Esophagus muscularis mucosa (tissue), 4 donors: ENCODE measurements at regions not wholly inside any gene's neighbourhood (a gene's known extent, or its start where the extent isn't known, plus 50 kb on each side); places are given as distances from the start of the nearest gene placed in this dataset.

Experiments used
- DNase-seq: peaks from one replicate; pipeline ENCODE4 v3.0.0-alpha.2; 2017; ENCODE audit errors: extremely low spot score
- H3K27ac ChIP-seq, 4 donors: fragments of 200-600 bp; sonication (generic); replicated peaks in 1 of 4; 1 replicate in 3 of 4; 2 replicates in 1 of 4; pipeline ENCODE4 v1.5.1; 2016 to 2019; ENCODE audit warnings: mild to moderate bottlenecking in 1 of 4
- H3K27me3 ChIP-seq, 4 donors: fragments of 200-600 bp; sonication (generic); one replicate each; pipeline versions ENCODE4 v1.5.1 to v1.6.0; 2016 to 2019
- H3K36me3 ChIP-seq, 4 donors: fragments of 200-600 bp; sonication (generic); one replicate each; pipeline ENCODE4 v1.5.1; 2016 to 2019
- H3K4me1 ChIP-seq, 4 donors: fragments of 200-600 bp; sonication (generic); one replicate each; pipeline ENCODE4 v1.5.1; 2016 to 2019
- H3K4me3 ChIP-seq, 4 donors: fragments of 200-600 bp; sonication (generic); 1 replicate in 2 of 4; 2 replicates in 2 of 4; pipeline ENCODE4 v1.5.1; 2016 to 2019; ENCODE audit warnings: mild to moderate bottlenecking in 4 of 4, moderate library complexity in 1 of 4
- H3K9me3 ChIP-seq, 4 donors: fragments of 200-600 bp; sonication (generic); 1 replicate in 3 of 4; 2 replicates in 1 of 4; pipeline ENCODE4 v1.5.1; 2016 to 2019
- EP300 ChIP-seq: sonication (generic); formaldehyde crosslinking; IDR thresholded peaks from one replicate; pipeline ENCODE4 v1.6.1; 2017; ENCODE audit warnings: antibody characterized with exemption
- POLR2A ChIP-seq: fragments of 450-650 bp; IDR thresholded peaks from one replicate; pipeline ENCODE4 v1.6.1; 2017; ENCODE audit warnings: antibody characterized with exemption, moderate library complexity, mild to moderate bottlenecking, low read depth
- POLR2AphosphoS5 ChIP-seq, 2 donors: sonication (generic); formaldehyde crosslinking; IDR thresholded peaks; one replicate each; pipeline ENCODE4 v1.6.1; 2017; ENCODE audit warnings: antibody characterized with exemption in 2 of 2
- WGBS: methylation state at CpG from one replicate; pipeline ENCODE4 v1.1.5; 2018; 5-methylcytosine and 5-hydroxymethylcytosine counted together
- intact Hi-C: fragments of 100-400 bp; cut with DNase I; formaldehyde crosslinking; loops from one replicate; pipeline ENCODE4 v1.15.1; 2023
- TF ChIP-seq, protein P1 (sequence below), 3 experiments: fragments of 200-600 bp in 2 of 3; fragments of 450-650 bp in 1 of 3; sonication (generic) in 2 of 3; IDR thresholded peaks; one replicate each; pipeline ENCODE4 v1.5.1; 2017 to 2019; ENCODE audit warnings: antibody characterized with exemption in 3 of 3, mild to moderate bottlenecking in 2 of 3, moderate library complexity in 1 of 3

DNA sequence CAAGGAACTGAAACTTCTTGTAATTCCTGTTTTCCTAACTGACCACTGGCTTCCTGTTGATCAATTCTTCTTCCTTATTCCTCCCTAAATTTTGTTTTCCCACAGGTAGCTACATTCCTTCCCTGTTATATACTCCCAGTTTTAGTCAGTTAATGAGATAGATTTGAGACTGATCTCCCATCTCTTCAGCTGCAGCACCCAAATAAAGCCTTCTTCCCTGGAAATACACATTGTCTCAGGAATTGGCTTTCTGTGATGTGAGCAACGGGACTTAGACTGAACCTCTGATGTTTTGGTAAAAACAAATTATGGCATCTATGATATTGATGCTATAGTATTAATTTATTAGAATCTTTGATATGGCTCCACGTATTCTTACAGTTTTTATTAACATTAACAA, 617.3 kb upstream of the ST8SIA4 start:
- 88% methylated on average over 2 of the region's 2 CpGs for WGBS
- intact Hi-C loops: no loop called here
- no peaks in the 10 kb centered on the region for H3K36me3 ChIP-seq
- DNase-seq: no peak
- H3K4me3 ChIP-seq: no peak overlapping the region
- H3K9me3 ChIP-seq: no peaks in the 10 kb centered on the region
- TF ChIP-seq, protein P1, sequence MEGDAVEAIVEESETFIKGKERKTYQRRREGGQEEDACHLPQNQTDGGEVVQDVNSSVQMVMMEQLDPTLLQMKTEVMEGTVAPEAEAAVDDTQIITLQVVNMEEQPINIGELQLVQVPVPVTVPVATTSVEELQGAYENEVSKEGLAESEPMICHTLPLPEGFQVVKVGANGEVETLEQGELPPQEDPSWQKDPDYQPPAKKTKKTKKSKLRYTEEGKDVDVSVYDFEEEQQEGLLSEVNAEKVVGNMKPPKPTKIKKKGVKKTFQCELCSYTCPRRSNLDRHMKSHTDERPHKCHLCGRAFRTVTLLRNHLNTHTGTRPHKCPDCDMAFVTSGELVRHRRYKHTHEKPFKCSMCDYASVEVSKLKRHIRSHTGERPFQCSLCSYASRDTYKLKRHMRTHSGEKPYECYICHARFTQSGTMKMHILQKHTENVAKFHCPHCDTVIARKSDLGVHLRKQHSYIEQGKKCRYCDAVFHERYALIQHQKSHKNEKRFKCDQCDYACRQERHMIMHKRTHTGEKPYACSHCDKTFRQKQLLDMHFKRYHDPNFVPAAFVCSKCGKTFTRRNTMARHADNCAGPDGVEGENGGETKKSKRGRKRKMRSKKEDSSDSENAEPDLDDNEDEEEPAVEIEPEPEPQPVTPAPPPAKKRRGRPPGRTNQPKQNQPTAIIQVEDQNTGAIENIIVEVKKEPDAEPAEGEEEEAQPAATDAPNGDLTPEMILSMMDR (IDR thresholded peaks at IDR 0.05): no peak
- TF ChIP-seq POLR2AphosphoS5 (IDR thresholded peaks at IDR 0.05) (no peak), POLR2A (no peak), EP300 (no peak)
- H3K4me1 ChIP-seq: no peaks in the 10 kb centered on the region
- no peaks in the 10 kb centered on the region for H3K27me3 ChIP-seq
- no peak overlapping the region for H3K27ac ChIP-seq

DNA sequence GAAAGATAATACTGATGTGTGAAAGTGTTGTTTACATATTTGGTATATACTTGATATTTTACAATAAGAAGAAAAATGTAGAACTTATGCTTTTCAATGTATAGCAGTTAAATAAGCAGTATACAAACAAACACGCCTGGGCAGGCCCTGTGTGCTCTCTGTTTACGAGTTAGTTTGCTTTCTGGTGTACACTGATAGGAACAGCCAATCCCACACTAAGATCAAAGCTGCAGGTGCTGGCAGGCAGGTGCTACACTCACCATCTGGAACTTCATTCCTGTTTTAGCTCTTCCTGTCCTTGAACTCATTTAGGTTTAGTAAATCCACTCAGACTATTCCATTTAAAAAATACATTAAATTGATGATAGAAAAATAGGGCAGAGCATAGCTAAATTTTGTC, 614.7 kb upstream of the ST8SIA4 start:
- H3K27ac ChIP-seq: no peak overlapping the region
- intact Hi-C loops: no loop called here
- TF ChIP-seq, protein P1 (IDR thresholded peaks at IDR 0.05): no peak
- TF ChIP-seq EP300: no peak
- no peak for TF ChIP-seq POLR2A
- TF ChIP-seq POLR2AphosphoS5 (IDR thresholded peaks at IDR 0.05): no peak
- WGBS: 83% methylated on average over 2 of the region's 2 CpGs
- no peaks in the 10 kb centered on the region for H3K9me3 ChIP-seq
- H3K4me1 ChIP-seq: no peaks in the 10 kb centered on the region
- no peak for DNase-seq
- H3K4me3 ChIP-seq: no peak overlapping the region
- no peaks in the 10 kb centered on the region for H3K27me3 ChIP-seq
- H3K36me3 ChIP-seq: no peaks in the 10 kb centered on the region

DNA sequence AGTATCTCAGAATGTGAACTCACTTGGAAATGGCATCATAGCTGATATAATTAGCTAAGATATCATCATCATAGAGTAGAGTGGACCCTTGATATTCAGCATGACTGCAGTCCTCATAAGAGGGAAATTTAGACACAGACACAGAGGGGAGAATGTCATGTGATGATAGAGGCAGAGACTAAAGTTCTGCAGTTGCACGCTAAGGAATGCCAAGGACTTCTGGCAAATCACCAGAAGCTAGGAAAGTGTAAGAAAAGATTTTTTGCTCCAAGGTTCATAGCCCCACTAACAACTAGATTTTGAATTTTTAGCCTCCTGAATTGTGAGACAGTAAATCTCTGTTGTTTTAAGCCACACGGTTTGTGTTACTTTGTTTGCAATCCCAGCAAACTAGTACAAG, 612.6 kb upstream of the ST8SIA4 start:
- Histone ChIP-seq H3K27me3 (no peaks in the 10 kb centered on the region), H3K9me3 (no peaks in the 10 kb centered on the region), H3K4me3 (no peak overlapping the region), H3K36me3 (no peaks in the 10 kb centered on the region), H3K27ac (no peak overlapping the region), H3K4me1 (no peaks in the 10 kb centered on the region)
- DNase-seq: no peak
- TF ChIP-seq EP300 (no peak), POLR2A (no peak), POLR2AphosphoS5 (IDR thresholded peaks at IDR 0.05) (no peak)
- TF ChIP-seq, protein P1 (IDR thresholded peaks at IDR 0.05): no peak
- 50% methylated on average over 2 of the region's 2 CpGs for WGBS
- intact Hi-C loops: no loop called here

DNA sequence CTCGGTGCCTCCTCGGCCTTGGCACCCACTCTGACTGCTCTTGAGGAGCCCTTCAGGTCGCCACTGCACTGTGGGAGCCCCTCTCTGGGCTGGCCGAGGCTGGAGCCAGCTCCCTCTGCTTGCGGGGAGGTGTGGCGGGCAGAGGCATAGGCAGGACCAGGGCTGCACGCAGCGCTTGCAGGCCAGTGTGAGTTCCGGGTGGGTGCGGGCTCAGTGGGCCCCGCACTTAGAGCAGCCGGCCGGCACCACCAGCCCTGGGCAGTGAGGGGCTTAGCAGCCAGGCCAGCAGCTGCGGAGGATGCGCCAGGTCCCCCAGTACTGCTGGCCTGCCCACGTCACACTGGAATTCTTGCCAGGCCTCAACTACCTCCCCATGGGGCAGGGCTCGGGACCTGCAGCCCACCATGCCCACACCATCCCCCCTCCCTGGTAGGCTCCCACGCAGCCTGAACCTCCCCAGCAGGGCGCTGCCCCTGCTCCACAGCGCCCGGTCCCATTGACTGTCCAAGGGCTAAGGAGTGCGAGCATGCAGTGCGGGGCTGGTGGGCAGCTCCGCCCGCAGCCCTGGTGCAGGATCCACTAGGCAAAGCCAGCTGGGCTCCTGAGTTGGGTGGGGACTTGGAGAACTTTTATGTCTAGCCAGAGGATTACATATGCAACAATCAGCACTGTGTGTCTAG, 602.9 kb upstream of the ST8SIA4 start:
- Histone ChIP-seq H3K27ac (no peak overlapping the region), H3K4me1 (no peaks in the 10 kb centered on the region), H3K4me3 (no peak overlapping the region), H3K27me3 (no peaks in the 10 kb centered on the region), H3K9me3 (peaks cover 0 to 34% (median 20%) of the 10 kb centered on the region in 4 donors), H3K36me3 (no peaks in the 10 kb centered on the region)
- intact Hi-C loops: no loop called here
- DNase-seq: no peak
- TF ChIP-seq, protein P1 (IDR thresholded peaks at IDR 0.05): no peak
- TF ChIP-seq POLR2A (no peak), POLR2AphosphoS5 (IDR thresholded peaks at IDR 0.05) (no peak), EP300 (no peak)
- 94% methylated on average over 4 of the region's 25 CpGs for WGBS

DNA sequence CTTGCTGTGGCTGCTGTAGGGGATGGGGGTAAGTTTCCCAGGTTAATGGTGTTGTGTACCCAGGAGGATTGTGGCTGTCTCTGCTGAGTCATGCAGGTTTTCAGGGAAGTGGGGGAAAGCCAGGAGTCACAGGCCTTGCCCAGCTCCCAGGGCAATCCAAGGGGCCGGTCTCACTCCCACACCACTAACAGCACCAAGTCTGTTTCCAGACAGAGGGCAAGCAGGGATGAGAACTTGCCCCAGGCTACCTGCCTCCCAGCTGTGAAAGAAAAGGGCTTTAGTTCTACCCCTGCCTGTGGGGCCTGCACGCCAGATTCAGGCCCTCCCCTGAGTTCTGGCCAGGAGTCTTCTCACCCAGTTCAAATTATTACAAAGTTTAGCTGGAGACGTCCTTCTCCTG, 579.8 kb upstream of the ST8SIA4 start:
- H3K27ac ChIP-seq: no peak overlapping the region
- DNase-seq: no peak
- no peaks in the 10 kb centered on the region for H3K4me1 ChIP-seq
- intact Hi-C loops: no loop called here
- 100% methylated on average over 2 of the region's 3 CpGs for WGBS
- TF ChIP-seq, protein P1 (IDR thresholded peaks at IDR 0.05): no peak
- TF ChIP-seq EP300: no peak
- no peak for TF ChIP-seq POLR2A
- no peak for TF ChIP-seq POLR2AphosphoS5 (IDR thresholded peaks at IDR 0.05)
- H3K4me3 ChIP-seq: no peak overlapping the region
- H3K36me3 ChIP-seq: no peaks in the 10 kb centered on the region
- no peaks in the 10 kb centered on the region for H3K9me3 ChIP-seq
- H3K27me3 ChIP-seq: no peaks in the 10 kb centered on the region
